T-helper 1 cell treated with Interleukin-12 subunit alpha and Interleukin-12 subunit beta and Interleukin-4 antibody, amounts not matched to agents 30 μg/mL and 1 μg/mL, for 36 hours (primary cell): ENCODE measurements at regions not wholly inside any gene's neighbourhood (a gene's known extent, or its start where the extent isn't known, plus 50 kb on each side); places are given as distances from the start of the nearest gene placed in this dataset.
"Not testable (repeated sequence)": the region's sequence is repeated elsewhere in the genome, so short reads cannot be mapped to it uniquely, and the experiment has no call there.

Experiments used
- H3K27ac Mint-ChIP-seq: one replicate; pipeline ENCODE4 v1.8.0; 2021; ENCODE audit warnings: mild to moderate bottlenecking, mixed read lengths
- H3K27me3 Mint-ChIP-seq: one replicate; pipeline ENCODE4 v1.8.0; 2021; ENCODE audit warnings: low read depth, mixed read lengths
- H3K36me3 Mint-ChIP-seq: one replicate; pipeline ENCODE4 v1.8.0; 2021; ENCODE audit warnings: low read depth, mixed read lengths
- H3K4me1 Mint-ChIP-seq: one replicate; pipeline ENCODE4 v1.8.0; 2021; ENCODE audit warnings: low read depth, mixed read lengths
- H3K4me3 Mint-ChIP-seq: one replicate; pipeline ENCODE4 v1.8.0; 2021; ENCODE audit warnings: mild to moderate bottlenecking, moderate library complexity, mixed read lengths
- H3K9me3 Mint-ChIP-seq: one replicate; pipeline ENCODE4 v1.8.0; 2021; ENCODE audit warnings: mixed read lengths

DNA sequence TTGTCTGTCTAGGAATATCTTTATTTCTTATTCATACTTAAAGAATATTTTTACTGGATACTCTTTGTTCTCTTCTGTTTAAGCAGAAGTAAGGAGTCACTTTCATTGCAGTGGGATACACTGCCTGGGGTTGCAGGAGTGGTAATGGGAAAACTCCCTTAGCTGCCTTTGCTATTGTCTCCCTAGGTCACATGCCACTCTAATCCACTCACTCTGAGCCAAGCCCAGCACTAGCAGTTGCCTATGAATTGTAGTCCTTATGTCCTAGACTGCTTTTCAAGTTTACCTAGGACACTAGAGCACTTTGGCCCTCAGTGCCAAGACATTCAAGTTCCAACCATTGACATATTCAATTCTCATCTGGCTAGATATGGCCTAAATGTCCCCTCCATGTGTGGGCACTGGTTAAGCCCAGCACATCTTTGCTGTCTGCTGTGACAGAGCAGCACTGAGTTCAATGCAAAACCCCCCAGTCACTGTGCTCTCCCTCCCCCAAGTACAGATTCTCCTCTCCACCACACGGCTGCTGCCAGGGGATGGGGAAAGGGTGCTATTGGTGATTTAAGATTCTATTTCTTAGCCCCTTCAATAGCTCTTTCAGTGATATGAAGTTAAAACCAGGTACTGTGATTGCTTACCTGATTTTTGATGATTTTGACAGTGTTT is 991.7 kb upstream of the KCND2 start:
- no peaks in the 10 kb centered on the region for H3K27me3 Mint-ChIP-seq
- no peaks in the 10 kb centered on the region for H3K4me1 Mint-ChIP-seq
- no peak overlapping the region for H3K4me3 Mint-ChIP-seq
- no peak overlapping the region for H3K27ac Mint-ChIP-seq
- no peaks in the 10 kb centered on the region for H3K9me3 Mint-ChIP-seq
- no peaks in the 10 kb centered on the region for H3K36me3 Mint-ChIP-seq

DNA sequence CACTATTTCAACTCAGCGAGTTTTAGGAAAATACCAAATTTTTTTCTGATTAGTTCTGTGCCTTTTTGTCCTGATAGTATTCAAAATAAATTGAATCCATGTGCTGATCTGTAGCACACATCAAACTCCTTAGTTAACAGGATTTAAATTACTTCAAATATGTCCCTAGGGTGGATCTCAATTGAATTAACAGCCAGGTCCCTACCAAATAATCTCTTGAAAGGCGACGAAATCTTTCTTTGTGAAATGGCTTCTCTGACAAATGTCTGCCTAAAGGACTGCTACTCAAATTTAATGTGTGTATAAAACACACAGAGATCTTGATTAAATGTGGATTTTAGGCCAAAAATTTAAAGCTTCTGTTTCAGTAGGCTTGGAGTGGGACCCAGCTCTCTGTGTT is 989.6 kb upstream of the KCND2 start:
- no peaks in the 10 kb centered on the region for H3K36me3 Mint-ChIP-seq

DNA sequence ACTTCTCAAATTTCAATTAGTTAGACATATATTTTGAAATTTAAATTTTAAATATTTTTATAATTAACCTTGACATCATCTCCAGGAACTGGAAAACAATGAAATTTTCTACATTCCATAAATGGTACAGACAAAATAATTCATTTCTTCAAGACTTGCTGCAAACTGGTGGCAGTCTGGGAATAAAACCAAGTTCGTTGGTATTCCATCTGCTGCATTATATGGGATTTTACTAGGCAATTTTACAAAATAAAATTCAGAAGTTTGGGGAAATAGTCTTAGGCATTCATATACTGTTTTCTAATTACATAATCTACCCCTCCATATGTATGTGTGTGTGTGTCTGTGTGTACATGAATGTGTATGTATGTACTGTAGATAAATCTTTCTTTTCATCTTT is 984.6 kb upstream of the KCND2 start:
- H3K4me3 Mint-ChIP-seq, result no peak overlapping the region
- no peaks in the 10 kb centered on the region for H3K4me1 Mint-ChIP-seq
- no peak overlapping the region for H3K27ac Mint-ChIP-seq
- H3K9me3 Mint-ChIP-seq, result no peaks in the 10 kb centered on the region
- H3K36me3 Mint-ChIP-seq, result no peaks in the 10 kb centered on the region
- H3K27me3 Mint-ChIP-seq, result no peaks in the 10 kb centered on the region

More for the DNA sequence above, 989.6 kb upstream of the KCND2 start:
- Mint-ChIP-seq H3K9me3 (no peaks in the 10 kb centered on the region), H3K4me3 (no peak overlapping the region), H3K27me3 (no peaks in the 10 kb centered on the region), H3K4me1 (no peaks in the 10 kb centered on the region), H3K27ac (no peak overlapping the region)

DNA sequence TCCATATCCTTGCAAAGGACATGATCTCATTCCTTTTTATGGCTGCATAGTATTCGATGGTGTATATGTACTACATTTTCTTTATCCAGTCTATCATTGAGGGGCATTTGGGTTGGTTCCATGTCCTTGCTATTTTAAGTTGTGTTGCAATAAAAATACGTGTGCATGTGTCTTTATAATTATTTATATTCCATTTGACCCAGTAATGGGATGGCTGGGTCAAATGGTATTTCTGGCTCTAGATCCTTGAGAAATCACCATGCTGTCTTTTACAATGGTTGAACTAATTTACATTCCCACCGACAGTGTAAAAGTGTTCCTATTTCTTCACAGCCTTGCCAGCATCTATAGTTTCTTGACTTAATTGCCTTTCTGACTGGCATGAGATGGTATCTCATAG is 972.6 kb upstream of the KCND2 start:
- H3K4me1 Mint-ChIP-seq, H3K9me3 Mint-ChIP-seq, H3K36me3 Mint-ChIP-seq, H3K27me3 Mint-ChIP-seq, H3K27ac Mint-ChIP-seq, H3K4me3 Mint-ChIP-seq: not testable (repeated sequence)

DNA sequence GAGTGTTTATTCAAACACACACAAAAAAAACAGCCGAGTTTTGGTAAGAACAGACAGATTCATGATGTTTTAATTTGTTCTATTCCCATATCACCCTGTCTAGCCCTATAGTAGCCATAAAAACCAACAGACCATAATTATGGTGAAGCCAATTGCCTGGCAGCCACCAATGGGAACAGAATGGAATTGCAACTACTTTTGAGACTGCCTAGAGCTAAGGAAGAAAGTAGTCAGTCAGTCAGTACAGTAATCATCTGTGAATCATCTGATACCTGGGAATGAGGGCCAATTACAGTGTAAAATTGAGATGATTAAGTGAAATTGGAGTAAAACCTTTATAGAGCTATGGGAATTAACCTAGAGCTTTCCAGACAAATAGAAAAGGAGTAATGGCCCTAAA is 952.7 kb upstream of the KCND2 start:
- no peak overlapping the region for H3K27ac Mint-ChIP-seq
- H3K36me3 Mint-ChIP-seq, result no peaks in the 10 kb centered on the region
- H3K4me1 Mint-ChIP-seq, result no peaks in the 10 kb centered on the region
- no peaks in the 10 kb centered on the region for H3K27me3 Mint-ChIP-seq
- peaks cover 13% of the 10 kb centered on the region for H3K9me3 Mint-ChIP-seq
- H3K4me3 Mint-ChIP-seq, result no peak overlapping the region

DNA sequence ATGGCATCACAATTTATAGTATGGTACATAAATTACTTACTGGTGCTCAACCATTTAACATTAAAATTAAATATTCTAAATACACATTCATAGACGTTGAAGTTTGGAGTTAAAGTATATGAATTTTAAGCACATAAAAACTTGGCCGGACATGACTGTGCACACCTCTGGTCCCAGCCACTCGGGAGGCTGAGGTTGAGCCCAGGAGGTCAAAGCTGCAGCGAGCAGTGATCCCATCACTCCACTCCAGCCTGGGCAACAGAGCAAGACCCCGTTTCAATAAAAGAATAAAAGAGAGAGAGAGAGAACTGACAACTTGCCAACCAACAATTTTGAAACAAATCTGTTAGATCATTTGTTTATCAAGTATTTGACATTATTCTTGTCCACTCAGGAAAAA is 943.3 kb upstream of the KCND2 start:
- H3K4me3 Mint-ChIP-seq, result no peak overlapping the region
- no peaks in the 10 kb centered on the region for H3K4me1 Mint-ChIP-seq
- no peaks in the 10 kb centered on the region for H3K27me3 Mint-ChIP-seq

DNA sequence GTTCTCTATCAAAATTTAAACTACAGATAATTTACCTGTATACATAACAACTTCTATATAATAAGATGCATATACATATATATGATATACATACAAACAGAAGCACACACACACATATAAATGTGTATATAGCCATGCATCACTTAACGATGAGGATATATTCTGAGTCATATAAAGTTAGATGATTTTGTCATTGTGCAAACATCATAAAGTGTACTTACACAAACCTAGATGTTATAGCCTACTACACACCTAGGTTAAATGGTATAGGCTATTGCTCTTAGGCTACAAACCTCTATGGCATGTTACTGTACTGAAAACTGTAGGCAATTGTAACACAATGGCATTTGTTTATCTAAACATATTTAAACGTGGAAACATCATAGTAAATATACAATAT is 937.6 kb upstream of the KCND2 start:
- Mint-ChIP-seq H3K9me3 (peaks cover 1% of the 10 kb centered on the region), H3K36me3 (no peaks in the 10 kb centered on the region), H3K27ac (no peak overlapping the region), H3K4me1 (no peaks in the 10 kb centered on the region), H3K27me3 (no peaks in the 10 kb centered on the region), H3K4me3 (no peak overlapping the region)

More for the DNA sequence above, 943.3 kb upstream of the KCND2 start:
- H3K27ac Mint-ChIP-seq, result no peak overlapping the region
- H3K36me3 Mint-ChIP-seq, result no peaks in the 10 kb centered on the region
- peaks cover 14% of the 10 kb centered on the region for H3K9me3 Mint-ChIP-seq

DNA sequence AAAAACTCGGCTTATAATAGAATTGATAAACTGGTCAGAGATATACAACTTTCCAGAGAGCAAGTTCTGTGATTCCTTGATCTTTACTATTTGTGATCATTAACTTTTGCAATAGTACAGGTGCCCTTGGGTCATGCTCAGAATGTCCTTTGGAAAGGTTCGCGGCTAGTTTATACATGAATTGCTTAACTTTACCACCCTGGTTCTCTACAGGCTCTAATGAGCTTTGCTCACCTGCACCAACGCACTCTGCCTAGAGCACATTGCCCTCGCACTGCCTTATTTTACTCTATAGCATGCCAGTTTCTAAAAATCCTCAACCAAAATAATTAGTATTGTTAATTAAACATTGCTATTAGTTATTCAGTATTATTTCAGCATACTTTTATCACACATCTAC is 931.2 kb upstream of the KCND2 start:
- Mint-ChIP-seq H3K9me3 (peaks cover 4% of the 10 kb centered on the region), H3K27me3 (no peaks in the 10 kb centered on the region), H3K27ac (no peak overlapping the region), H3K4me3 (no peak overlapping the region), H3K36me3 (no peaks in the 10 kb centered on the region), H3K4me1 (no peaks in the 10 kb centered on the region)

DNA sequence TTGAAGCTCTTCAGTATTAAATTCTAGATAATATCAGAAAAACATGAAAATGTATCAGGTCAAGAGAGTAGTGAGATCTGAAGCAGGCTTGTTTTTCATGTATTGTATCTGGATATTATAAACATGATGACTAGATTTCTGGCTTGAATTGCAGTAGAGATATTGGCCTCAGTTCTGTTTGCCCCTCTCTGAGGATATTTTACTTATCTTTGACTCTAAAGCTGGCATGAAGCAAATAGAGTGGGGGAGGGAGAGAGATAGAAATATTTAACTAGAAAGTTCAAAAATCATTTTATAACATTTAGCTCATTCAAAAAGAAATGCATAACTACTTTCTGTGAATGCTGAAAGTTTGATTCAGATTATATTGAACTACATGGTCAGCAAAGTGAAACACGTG is 929.7 kb upstream of the KCND2 start:
- no peaks in the 10 kb centered on the region for H3K4me1 Mint-ChIP-seq
- peaks cover 4% of the 10 kb centered on the region for H3K9me3 Mint-ChIP-seq
- H3K27ac Mint-ChIP-seq, result no peak overlapping the region
- no peaks in the 10 kb centered on the region for H3K27me3 Mint-ChIP-seq
- no peak overlapping the region for H3K4me3 Mint-ChIP-seq
- H3K36me3 Mint-ChIP-seq, result no peaks in the 10 kb centered on the region

DNA sequence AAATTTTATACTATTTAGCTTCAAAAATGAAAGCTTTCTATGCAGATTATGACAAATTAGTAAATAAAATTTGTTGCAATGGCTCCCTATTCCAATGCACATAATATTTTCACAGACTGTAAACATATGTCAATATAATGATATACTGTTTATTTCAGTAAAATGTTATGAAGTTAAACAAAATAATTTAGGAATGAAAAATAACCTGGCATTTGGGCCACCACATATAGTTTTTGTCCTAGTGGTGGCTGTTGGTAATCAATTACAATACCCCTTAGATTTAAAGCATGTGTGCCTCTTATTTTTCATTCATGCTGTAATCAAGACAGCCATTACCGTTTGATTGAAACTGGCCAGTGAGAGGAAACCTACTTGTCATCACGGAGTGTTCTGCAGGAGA is 928.5 kb upstream of the KCND2 start:
- Mint-ChIP-seq H3K27ac (no peak overlapping the region), H3K9me3 (peaks cover 4% of the 10 kb centered on the region), H3K4me3 (no peak overlapping the region), H3K4me1 (no peaks in the 10 kb centered on the region), H3K27me3 (no peaks in the 10 kb centered on the region), H3K36me3 (no peaks in the 10 kb centered on the region)

DNA sequence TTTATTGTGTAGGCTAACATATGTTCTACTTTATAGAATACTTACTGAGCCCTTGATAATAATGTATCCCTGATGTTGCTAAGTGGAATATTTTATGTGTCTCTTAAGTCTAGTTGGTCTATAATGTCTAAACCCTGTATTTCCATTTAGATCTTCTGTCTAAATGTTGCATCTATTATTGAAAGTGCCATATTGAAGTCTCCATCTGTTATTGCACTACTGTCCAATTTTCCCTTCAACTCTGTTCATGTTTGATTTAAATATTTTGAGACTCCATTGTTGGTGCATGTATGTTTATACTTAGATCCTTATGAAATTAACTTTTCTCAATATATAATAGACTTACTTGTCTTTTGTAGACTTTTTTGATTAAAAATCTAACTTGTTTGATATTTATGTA is 924.5 kb upstream of the KCND2 start:
- Mint-ChIP-seq H3K4me3 (no peak overlapping the region), H3K4me1 (no peaks in the 10 kb centered on the region), H3K27me3 (no peaks in the 10 kb centered on the region), H3K27ac (no peak overlapping the region), H3K9me3 (no peaks in the 10 kb centered on the region), H3K36me3 (no peaks in the 10 kb centered on the region)

DNA sequence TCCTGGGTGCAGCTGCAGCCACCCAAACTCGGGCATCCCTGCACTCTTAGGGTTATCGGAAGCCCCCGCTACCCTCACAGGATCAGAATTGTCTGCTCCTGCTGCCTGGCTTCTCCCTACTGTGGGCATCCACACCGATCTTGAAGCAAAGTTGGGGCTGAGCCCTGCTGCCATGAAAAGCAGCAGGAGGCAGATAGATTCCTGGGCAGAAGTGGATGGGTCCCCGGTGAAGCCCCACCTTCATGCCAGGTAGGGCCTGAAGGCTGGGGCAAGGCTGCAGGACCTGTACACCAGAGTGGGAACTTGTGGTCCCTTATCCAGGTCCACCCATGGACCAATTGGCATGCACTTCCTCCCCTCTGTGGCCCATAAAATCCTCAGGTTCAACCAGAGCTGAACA is 922.6 kb upstream of the KCND2 start:
- no peaks in the 10 kb centered on the region for H3K36me3 Mint-ChIP-seq
- H3K27ac Mint-ChIP-seq, result no peak overlapping the region
- no peaks in the 10 kb centered on the region for H3K27me3 Mint-ChIP-seq
- H3K9me3 Mint-ChIP-seq, result no peaks in the 10 kb centered on the region
- no peaks in the 10 kb centered on the region for H3K4me1 Mint-ChIP-seq
- no peak overlapping the region for H3K4me3 Mint-ChIP-seq

DNA sequence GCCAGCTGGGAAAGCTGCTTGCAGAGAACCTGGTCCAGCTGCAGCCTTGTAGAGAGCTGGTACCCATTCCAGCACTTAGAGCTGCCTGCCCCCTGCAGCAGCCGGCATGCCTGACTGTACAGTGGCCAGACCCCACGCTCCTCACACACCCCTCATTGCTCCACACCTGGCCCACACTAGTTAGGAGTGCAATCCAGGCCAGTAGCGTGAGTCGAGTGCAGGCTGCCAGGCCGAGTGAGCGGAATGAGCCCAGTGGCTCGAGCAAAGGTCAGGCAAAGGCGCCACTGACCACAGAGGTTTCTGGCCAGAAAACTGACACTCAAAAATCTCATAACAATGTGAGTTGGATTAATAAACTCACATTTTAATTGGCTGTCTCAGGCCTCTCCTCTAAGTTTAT is 921.7 kb upstream of the KCND2 start:
- Mint-ChIP-seq H3K36me3 (no peaks in the 10 kb centered on the region), H3K27me3 (no peaks in the 10 kb centered on the region), H3K4me1 (no peaks in the 10 kb centered on the region), H3K4me3 (no peak overlapping the region), H3K9me3 (no peaks in the 10 kb centered on the region), H3K27ac (no peak overlapping the region)

DNA sequence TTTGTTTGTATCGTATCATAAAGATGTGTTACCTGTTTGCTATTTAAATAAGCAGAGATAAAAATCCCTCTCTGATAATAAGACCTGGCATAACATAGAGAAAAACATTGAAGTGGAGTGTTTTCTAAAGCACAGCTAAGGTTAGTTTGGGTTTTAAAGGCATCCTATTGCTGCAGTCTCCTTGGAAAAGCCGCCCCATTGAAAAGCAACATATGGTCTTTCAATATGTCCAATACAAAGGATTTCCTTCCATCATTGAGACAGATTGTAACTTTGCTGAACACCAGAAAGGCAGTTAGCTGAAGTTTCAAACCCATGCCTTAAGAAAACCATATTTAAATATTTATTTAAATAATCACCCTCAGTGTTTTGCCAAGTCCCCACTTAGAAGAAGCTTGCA is 898.5 kb upstream of the KCND2 start:
- no peak overlapping the region for H3K27ac Mint-ChIP-seq
- H3K4me3 Mint-ChIP-seq, result no peak overlapping the region
- no peaks in the 10 kb centered on the region for H3K4me1 Mint-ChIP-seq
- H3K27me3 Mint-ChIP-seq, result no peaks in the 10 kb centered on the region
- H3K36me3 Mint-ChIP-seq, result no peaks in the 10 kb centered on the region
- H3K9me3 Mint-ChIP-seq, result peaks cover 3% of the 10 kb centered on the region

DNA sequence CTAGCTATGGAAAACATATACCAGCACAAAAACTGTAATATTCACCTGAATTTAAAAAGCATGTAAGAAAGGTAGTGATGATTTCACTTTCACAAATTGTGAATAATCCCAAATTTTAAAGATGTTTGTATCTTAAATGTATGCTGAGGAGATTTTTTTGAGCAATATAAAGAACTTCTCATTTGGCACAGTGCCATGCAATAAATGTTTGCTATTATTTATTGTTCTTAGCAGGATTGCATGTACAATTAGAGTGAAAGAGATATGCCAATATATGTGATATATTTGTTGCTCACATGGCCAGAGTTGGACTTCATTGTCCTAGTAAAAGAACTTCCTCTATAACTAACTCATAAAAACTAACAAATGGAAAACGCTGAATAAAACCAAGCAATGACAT is 895.1 kb upstream of the KCND2 start:
- Mint-ChIP-seq H3K27me3 (no peaks in the 10 kb centered on the region), H3K27ac (no peak overlapping the region), H3K4me1 (no peaks in the 10 kb centered on the region), H3K36me3 (no peaks in the 10 kb centered on the region), H3K4me3 (no peak overlapping the region), H3K9me3 (peaks cover 3% of the 10 kb centered on the region)

DNA sequence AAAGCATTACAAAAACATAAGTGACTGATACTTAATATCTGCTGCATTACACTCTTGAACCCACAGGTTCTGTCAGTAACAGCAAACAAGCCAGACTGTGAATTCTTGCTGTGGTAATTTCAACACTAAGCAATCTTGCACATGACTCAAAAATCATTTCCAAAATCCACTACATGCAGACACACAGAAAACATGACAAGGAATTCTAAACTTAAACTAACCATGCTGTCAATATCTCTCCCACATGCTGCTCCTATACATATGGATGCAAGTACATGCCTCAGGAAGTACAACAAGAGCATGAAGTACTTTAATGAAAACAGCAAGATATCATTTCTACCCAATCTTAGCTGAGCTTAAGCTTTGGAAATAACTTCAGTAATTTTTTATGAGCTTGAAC is 890.2 kb upstream of the KCND2 start:
- H3K9me3 Mint-ChIP-seq, result no peaks in the 10 kb centered on the region
- H3K4me1 Mint-ChIP-seq, result no peaks in the 10 kb centered on the region
- H3K36me3 Mint-ChIP-seq, result no peaks in the 10 kb centered on the region
- H3K4me3 Mint-ChIP-seq, result no peak overlapping the region
- H3K27me3 Mint-ChIP-seq, result no peaks in the 10 kb centered on the region
- H3K27ac Mint-ChIP-seq, result no peak overlapping the region
